ENCODE measurements at regions not wholly inside any gene's neighbourhood (a gene's known extent, or its start where the extent isn't known, plus 50 kb on each side); places are given as distances from the start of the nearest gene placed in this dataset.

DNA sequence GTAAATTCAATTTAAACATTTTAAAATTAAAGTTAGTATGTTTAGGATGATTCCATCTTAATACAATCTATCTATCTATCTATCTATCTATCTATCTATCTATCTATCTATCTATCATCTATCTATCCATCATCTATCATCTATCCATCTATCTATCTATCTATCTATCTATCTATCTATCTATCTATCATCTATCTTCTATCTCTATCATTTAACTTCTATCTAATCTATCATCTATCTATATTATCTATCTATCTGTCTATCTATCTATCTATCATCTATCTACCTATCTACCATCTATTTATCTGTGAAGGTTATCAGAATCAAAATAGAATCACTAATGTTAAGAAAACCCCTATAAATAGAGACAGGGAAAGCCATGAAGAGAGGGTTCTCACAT is 78.3 kb downstream of the RAMP3 start:
- Mint-ChIP-seq H3K27ac (no peak overlapping the region), H3K9me3 (no peaks in the 10 kb centered on the region), H3K4me1 (ENCODE audit: unreplicated experiment) (no peaks in the 10 kb centered on the region), H3K27me3 (peaks cover 53% of the 10 kb centered on the region), H3K4me3 (no peak overlapping the region), H3K36me3 (no peaks in the 10 kb centered on the region)
- no peak for DNase-seq (ENCODE audit: extremely low spot score, unreplicated experiment)
- TF ChIP-seq, protein P1, sequence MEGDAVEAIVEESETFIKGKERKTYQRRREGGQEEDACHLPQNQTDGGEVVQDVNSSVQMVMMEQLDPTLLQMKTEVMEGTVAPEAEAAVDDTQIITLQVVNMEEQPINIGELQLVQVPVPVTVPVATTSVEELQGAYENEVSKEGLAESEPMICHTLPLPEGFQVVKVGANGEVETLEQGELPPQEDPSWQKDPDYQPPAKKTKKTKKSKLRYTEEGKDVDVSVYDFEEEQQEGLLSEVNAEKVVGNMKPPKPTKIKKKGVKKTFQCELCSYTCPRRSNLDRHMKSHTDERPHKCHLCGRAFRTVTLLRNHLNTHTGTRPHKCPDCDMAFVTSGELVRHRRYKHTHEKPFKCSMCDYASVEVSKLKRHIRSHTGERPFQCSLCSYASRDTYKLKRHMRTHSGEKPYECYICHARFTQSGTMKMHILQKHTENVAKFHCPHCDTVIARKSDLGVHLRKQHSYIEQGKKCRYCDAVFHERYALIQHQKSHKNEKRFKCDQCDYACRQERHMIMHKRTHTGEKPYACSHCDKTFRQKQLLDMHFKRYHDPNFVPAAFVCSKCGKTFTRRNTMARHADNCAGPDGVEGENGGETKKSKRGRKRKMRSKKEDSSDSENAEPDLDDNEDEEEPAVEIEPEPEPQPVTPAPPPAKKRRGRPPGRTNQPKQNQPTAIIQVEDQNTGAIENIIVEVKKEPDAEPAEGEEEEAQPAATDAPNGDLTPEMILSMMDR (conservative IDR thresholded peaks at IDR 0.05): no peak

DNA sequence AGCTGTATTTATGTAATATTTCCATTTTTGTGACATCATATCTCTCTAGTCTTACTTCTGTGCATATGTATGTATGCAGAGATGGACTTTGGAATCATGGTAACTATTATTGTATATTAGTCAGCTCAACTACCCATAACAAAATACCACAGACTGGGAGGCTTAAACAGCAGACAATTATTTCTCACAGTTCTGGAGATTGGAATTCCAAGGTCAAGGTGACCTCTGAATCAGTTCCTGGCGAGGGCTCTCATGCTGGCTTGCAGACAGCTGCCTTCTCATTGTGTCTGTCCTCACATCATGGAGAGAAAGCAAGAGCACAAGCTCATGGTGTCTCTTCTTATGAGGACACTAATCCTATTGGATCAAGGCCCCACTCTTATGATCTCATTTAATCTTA is 79.1 kb downstream of the RAMP3 start:
- TF ChIP-seq, protein P1 (conservative IDR thresholded peaks at IDR 0.05): no peak
- Mint-ChIP-seq H3K36me3 (no peaks in the 10 kb centered on the region), H3K4me1 (ENCODE audit: unreplicated experiment) (no peaks in the 10 kb centered on the region), H3K27ac (no peak overlapping the region), H3K27me3 (peaks cover 56% of the 10 kb centered on the region), H3K4me3 (no peak overlapping the region), H3K9me3 (no peaks in the 10 kb centered on the region)
- no peak for DNase-seq (ENCODE audit: extremely low spot score, unreplicated experiment)

DNA sequence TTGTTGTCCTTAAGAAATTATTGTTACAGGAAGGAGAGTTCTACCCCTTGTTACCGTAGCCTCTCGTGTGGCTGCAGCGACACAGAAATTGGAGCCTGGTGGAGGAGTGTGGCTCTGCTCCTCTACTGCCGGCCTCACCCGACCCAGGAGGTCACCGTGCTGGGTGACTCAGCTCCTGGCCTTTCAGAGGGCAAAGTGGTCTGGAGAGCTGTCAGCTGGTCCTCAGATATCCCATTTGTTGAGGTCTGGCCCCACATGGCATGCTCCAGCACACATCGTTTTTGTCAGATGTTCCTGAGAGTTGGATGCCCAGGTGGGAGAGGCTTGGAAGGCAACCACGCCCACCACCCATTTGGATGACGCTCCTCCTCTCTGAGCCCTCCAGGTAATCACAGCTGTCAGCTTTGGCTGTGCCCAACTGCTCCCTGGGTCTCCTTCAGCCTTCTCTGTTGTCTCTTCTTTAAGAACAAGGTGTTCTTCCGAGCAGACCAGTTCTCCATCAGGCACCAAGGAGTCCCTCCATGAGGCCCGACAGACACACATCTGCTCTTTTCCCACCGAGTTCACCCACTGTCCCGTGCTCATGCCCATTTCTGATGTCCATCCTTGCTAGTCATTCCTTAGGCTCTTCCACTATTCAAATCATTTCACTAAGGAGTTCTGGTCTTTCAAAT is 80.3 kb downstream of the RAMP3 start:
- Mint-ChIP-seq H3K4me1 (ENCODE audit: unreplicated experiment) (no peaks in the 10 kb centered on the region), H3K27me3 (peaks cover 54% of the 10 kb centered on the region), H3K27ac (no peak overlapping the region), H3K4me3 (no peak overlapping the region), H3K36me3 (no peaks in the 10 kb centered on the region), H3K9me3 (no peaks in the 10 kb centered on the region)
- no peak for DNase-seq (ENCODE audit: extremely low spot score, unreplicated experiment)
- TF ChIP-seq, protein P1 (conservative IDR thresholded peaks at IDR 0.05): no peak

DNA sequence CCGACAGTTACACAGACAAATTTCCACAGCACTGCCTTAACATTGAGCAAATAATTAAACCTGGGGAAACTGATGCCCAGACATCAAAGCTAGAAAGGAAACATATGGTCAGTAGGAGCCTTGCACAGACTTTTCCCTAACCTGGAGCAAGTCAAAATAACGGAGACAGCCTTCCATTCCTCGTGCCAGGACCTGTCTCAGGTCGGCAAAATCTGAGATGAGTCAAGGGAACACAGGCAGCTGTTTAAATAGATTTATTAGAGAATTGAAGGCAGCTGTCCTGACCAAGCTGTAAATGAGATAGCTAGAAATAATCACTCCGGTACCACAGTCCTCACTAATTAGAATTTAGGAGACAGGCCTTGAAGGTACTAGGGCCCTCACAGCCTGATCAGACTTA is 81.2 kb downstream of the RAMP3 start:
- no peaks in the 10 kb centered on the region for H3K4me1 Mint-ChIP-seq (ENCODE audit: unreplicated experiment)
- no peak overlapping the region for H3K27ac Mint-ChIP-seq
- no peaks in the 10 kb centered on the region for H3K9me3 Mint-ChIP-seq
- H3K36me3 Mint-ChIP-seq: no peaks in the 10 kb centered on the region
- H3K4me3 Mint-ChIP-seq: no peak overlapping the region
- no peak for DNase-seq (ENCODE audit: extremely low spot score, unreplicated experiment)
- TF ChIP-seq, protein P1 (conservative IDR thresholded peaks at IDR 0.05): no peak
- H3K27me3 Mint-ChIP-seq: peaks cover 52% of the 10 kb centered on the region

DNA sequence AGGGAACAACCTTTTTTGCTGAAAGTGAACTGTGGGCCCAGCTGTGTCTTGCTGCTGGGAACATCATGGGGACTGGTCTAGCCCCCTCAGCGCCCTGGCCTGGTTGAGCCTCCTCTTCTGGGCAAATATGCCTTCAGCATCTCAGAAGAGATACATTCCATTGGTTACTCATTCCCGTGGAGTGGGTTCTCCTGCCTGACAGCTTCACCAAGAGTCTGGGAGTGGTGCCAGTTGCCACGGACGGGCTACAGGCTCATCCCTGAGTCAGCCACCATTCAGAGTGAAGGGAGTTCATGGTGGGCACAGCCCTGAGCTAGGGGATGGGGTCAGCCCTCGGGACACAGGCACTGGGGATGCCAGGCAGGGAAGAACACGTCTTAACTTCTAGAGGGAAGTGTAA is 81.9 kb downstream of the RAMP3 start:
- H3K36me3 Mint-ChIP-seq: no peaks in the 10 kb centered on the region
- no peak overlapping the region for H3K27ac Mint-ChIP-seq
- no peak for DNase-seq (ENCODE audit: extremely low spot score, unreplicated experiment)
- TF ChIP-seq, protein P1 (conservative IDR thresholded peaks at IDR 0.05): no peak
- H3K4me1 Mint-ChIP-seq (ENCODE audit: unreplicated experiment): no peaks in the 10 kb centered on the region
- H3K9me3 Mint-ChIP-seq: no peaks in the 10 kb centered on the region
- H3K4me3 Mint-ChIP-seq: no peak overlapping the region
- peaks cover 47% of the 10 kb centered on the region for H3K27me3 Mint-ChIP-seq
